Keratinocyte (primary cell): ENCODE measurements at regions not wholly inside any gene's neighbourhood (a gene's known extent, or its start where the extent isn't known, plus 50 kb on each side); places are given as distances from the start of the nearest gene placed in this dataset.

ENCODE experiments used
- DNase-seq: peaks from one replicate; pipeline ENCODE4 v3.0.0-alpha.2; 2011; ENCODE audit warnings: low read depth, missing footprints, low spot score
- FAIRE-seq: peaks from 2 replicates; lab custom pipeline; 2011; peaks lifted over from hg19 to GRCh38; lab: Jason Lieb, UNC
- H2AFZ ChIP-seq: 2 replicates; pipeline ENCODE4 v1.6.0; 2012; ENCODE audit warnings: low read length, control low read depth, inconsistent platforms; ENCODE audit not compliant: control insufficient read depth
- H3K27ac ChIP-seq: 2 replicates; pipeline ENCODE4 v1.5.1; 2011; ENCODE audit warnings: low read length; ENCODE audit not compliant: control insufficient read depth, insufficient read depth
- H3K27me3 ChIP-seq: 3 replicates; pipeline ENCODE4 v1.6.0; 2011; ENCODE audit warnings: low read length; ENCODE audit not compliant: control insufficient read depth, insufficient read depth; ENCODE audit errors: extremely low read depth
- H3K36me3 ChIP-seq, 2 experiments: 2 replicates in 1 of 2; 3 replicates in 1 of 2; pipeline ENCODE4 v1.5.1; 2011; ENCODE audit warnings: low read length in 2 of 2, mild to moderate bottlenecking in 1 of 2; ENCODE audit not compliant: control insufficient read depth in 2 of 2, insufficient read depth in 2 of 2; ENCODE audit errors: extremely low read depth in 1 of 2
- H3K4me1 ChIP-seq: 3 replicates; pipeline ENCODE4 v1.5.1; 2011; ENCODE audit warnings: low read length; ENCODE audit not compliant: control insufficient read depth, insufficient read depth; ENCODE audit errors: extremely low read depth
- H3K4me2 ChIP-seq: 3 replicates; pipeline ENCODE4 v1.6.0; 2011; ENCODE audit warnings: low read depth, low read length; ENCODE audit not compliant: control insufficient read depth, insufficient read depth; ENCODE audit errors: extremely low read depth
- H3K4me3 ChIP-seq, 3 experiments: fragments of 200-600 bp in 1 of 3; sonication (generic) in 1 of 3; 2 replicates in 2 of 3; 3 replicates in 1 of 3; pipeline ENCODE4 v1.5.1; 2011 to 2016; ENCODE audit warnings: low read length in 3 of 3, mild to moderate bottlenecking in 3 of 3, control low read depth in 2 of 3, inconsistent platforms in 1 of 3, low read depth in 1 of 3, mixed read lengths in 1 of 3, mixed run types in 1 of 3, moderate library complexity in 1 of 3; ENCODE audit not compliant: control insufficient read depth in 2 of 3, insufficient read depth in 2 of 3; ENCODE audit errors: extremely low read depth in 1 of 3
- H3K79me2 ChIP-seq: 2 replicates; pipeline ENCODE4 v1.6.0; 2012; ENCODE audit warnings: low read length; ENCODE audit not compliant: control insufficient read depth, insufficient read depth
- H3K9ac ChIP-seq: 3 replicates; pipeline ENCODE4 v1.6.0; 2011; ENCODE audit warnings: low read length; ENCODE audit not compliant: control insufficient read depth, insufficient read depth; ENCODE audit errors: extremely low read depth
- H3K9me1 ChIP-seq: 3 replicates; pipeline ENCODE4 v1.6.0; 2011; ENCODE audit warnings: low read length; ENCODE audit not compliant: control insufficient read depth, insufficient read depth; ENCODE audit errors: extremely low read depth
- H3K9me3 ChIP-seq: 2 replicates; pipeline ENCODE4 v1.5.1; 2012; ENCODE audit warnings: low read depth, low read length; ENCODE audit not compliant: control insufficient read depth
- H4K20me1 ChIP-seq: 3 replicates; pipeline ENCODE4 v1.6.0; 2011; ENCODE audit warnings: low read length; ENCODE audit not compliant: control insufficient read depth, insufficient read depth; ENCODE audit errors: extremely low read depth
- CTCF ChIP-seq, 3 experiments: IDR thresholded peaks in 1 of 3; conservative IDR thresholded peaks in 1 of 3; optimal IDR thresholded peaks in 1 of 3; 2 replicates in 2 of 3; 3 replicates in 1 of 3; pipeline versions ENCODE3 to v1.5.1; 2011; ENCODE audit warnings: low read length in 3 of 3, mild to moderate bottlenecking in 3 of 3, moderate library complexity in 2 of 3, control low read depth in 1 of 3, inconsistent platforms in 1 of 3; ENCODE audit not compliant: insufficient read depth in 2 of 3; ENCODE audit errors: extremely low read depth in 1 of 3
- EZH2 ChIP-seq: IDR thresholded peaks from one replicate; pipeline ENCODE4 v1.6.1; 2012; ENCODE audit warnings: inconsistent platforms, mild to moderate bottlenecking, low read length, moderate library complexity
- dilution Hi-C: fragments of 300-500 bp; cut with MboI; formaldehyde crosslinking; loops from one replicate; pipeline ENCODE4 v1.7.0; 2020; ENCODE audit warnings: low sequenced_read_pairs; ENCODE audit not compliant: extremely low pct_ligation_motif_present

- no peak overlapping the region for H3K4me3 ChIP-seq
- no peak for DNase-seq
- no peak overlapping the region for H2AFZ ChIP-seq
- H3K4me1 ChIP-seq: peaks cover 14% of the 10 kb centered on the region
- no peaks in the 10 kb centered on the region for H3K79me2 ChIP-seq
- H3K9me3 ChIP-seq: no peaks in the 10 kb centered on the region
- H3K36me3 ChIP-seq: no peaks in the 10 kb centered on the region
- FAIRE-seq: no peak
- no peaks in the 10 kb centered on the region for H3K9me1 ChIP-seq
- H3K4me2 ChIP-seq: no peak overlapping the region
- dilution Hi-C loops: no loop called here
- H4K20me1 ChIP-seq: no peaks in the 10 kb centered on the region
- no peak overlapping the region for H3K9ac ChIP-seq
- TF ChIP-seq EZH2: no peak
- TF ChIP-seq CTCF (optimal IDR thresholded peaks at IDR 0.05 in 1 of 3, IDR thresholded peaks at IDR 0.05 in 1 of 3, conservative IDR thresholded peaks at IDR 0.05 in 1 of 3; ENCODE audit: extremely low read depth in 1 of 3, insufficient read depth in 2 of 3, low read length in 3 of 3): no peak
- no peaks in the 10 kb centered on the region for H3K27me3 ChIP-seq
- no peak overlapping the region for H3K27ac ChIP-seq
These were observed 207.1 kb downstream of the GUCY2F start for GRCh38 chrX:109274806-109275205.

- peak; percentile 94 for FAIRE-seq
- Histone ChIP-seq H3K36me3 (no peaks in the 10 kb centered on the region), H3K4me2 (no peak overlapping the region), H4K20me1 (no peaks in the 10 kb centered on the region), H3K9me3 (no peaks in the 10 kb centered on the region), H2AFZ (no peak overlapping the region), H3K4me3 (no peak overlapping the region), H3K4me1 (peaks cover 23% of the 10 kb centered on the region), H3K27ac (no peak overlapping the region), H3K9me1 (no peaks in the 10 kb centered on the region), H3K27me3 (no peaks in the 10 kb centered on the region), H3K79me2 (no peaks in the 10 kb centered on the region), H3K9ac (no peak overlapping the region)
- TF ChIP-seq CTCF (optimal IDR thresholded peaks at IDR 0.05 in 1 of 3, IDR thresholded peaks at IDR 0.05 in 1 of 3, conservative IDR thresholded peaks at IDR 0.05 in 1 of 3; ENCODE audit: extremely low read depth in 1 of 3, insufficient read depth in 2 of 3, low read length in 3 of 3): no peak
- no peak for TF ChIP-seq EZH2
- DNase-seq: peak; percentile 90
- dilution Hi-C loops: no loop called here
These were observed 211.1 kb downstream of the GUCY2F start for GRCh38 chrX:109270580-109271484.
